Chondrocyte (in vitro differentiated cells): ENCODE measurements at regions not wholly inside any gene's neighbourhood (a gene's known extent, or its start where the extent isn't known, plus 50 kb on each side); places are given as distances from the start of the nearest gene placed in this dataset.

ENCODE experiments used
- DNase-seq: peaks from one replicate; pipeline ENCODE4 v3.0.0; 2021; ENCODE audit warnings: mixed read lengths, low spot score
- H3K27ac Mint-ChIP-seq: one replicate; pipeline ENCODE4 v1.8.0; 2021; ENCODE audit warnings: mild to moderate bottlenecking, moderate library complexity, mixed read lengths; ENCODE audit not compliant: unreplicated experiment
- H3K27me3 Mint-ChIP-seq: 2 replicates; pipeline ENCODE4 v1.8.0; 2021; ENCODE audit warnings: low read depth, mixed read lengths
- H3K36me3 Mint-ChIP-seq: 2 replicates; pipeline ENCODE4 v1.8.0; 2021; ENCODE audit warnings: low read depth, mixed read lengths
- H3K4me1 Mint-ChIP-seq: 2 replicates; pipeline ENCODE4 v1.8.0; 2021; ENCODE audit warnings: low read depth, mild to moderate bottlenecking, mixed read lengths
- H3K4me3 Mint-ChIP-seq: one replicate; pipeline ENCODE4 v1.8.0; 2021; ENCODE audit warnings: mild to moderate bottlenecking, moderate library complexity, mixed read lengths; ENCODE audit not compliant: unreplicated experiment
- H3K9me3 Mint-ChIP-seq: 2 replicates; pipeline ENCODE4 v1.8.0; 2021; ENCODE audit warnings: low read depth, mixed read lengths
- TF ChIP-seq, protein P1 (sequence below): fragments of 200-600 bp; sonication (generic); IDR thresholded peaks from 2 replicates; pipeline ENCODE4 v1.5.0; 2021; ENCODE audit warnings: antibody characterized with exemption, mild to moderate bottlenecking, moderate library complexity

- H3K27me3 Mint-ChIP-seq = peaks cover 2% of the 10 kb centered on the region
- no peaks in the 10 kb centered on the region for H3K4me1 Mint-ChIP-seq
- no peak overlapping the region for H3K27ac Mint-ChIP-seq
- H3K36me3 Mint-ChIP-seq = no peaks in the 10 kb centered on the region
- no peak overlapping the region for H3K4me3 Mint-ChIP-seq
- TF ChIP-seq, protein P1, sequence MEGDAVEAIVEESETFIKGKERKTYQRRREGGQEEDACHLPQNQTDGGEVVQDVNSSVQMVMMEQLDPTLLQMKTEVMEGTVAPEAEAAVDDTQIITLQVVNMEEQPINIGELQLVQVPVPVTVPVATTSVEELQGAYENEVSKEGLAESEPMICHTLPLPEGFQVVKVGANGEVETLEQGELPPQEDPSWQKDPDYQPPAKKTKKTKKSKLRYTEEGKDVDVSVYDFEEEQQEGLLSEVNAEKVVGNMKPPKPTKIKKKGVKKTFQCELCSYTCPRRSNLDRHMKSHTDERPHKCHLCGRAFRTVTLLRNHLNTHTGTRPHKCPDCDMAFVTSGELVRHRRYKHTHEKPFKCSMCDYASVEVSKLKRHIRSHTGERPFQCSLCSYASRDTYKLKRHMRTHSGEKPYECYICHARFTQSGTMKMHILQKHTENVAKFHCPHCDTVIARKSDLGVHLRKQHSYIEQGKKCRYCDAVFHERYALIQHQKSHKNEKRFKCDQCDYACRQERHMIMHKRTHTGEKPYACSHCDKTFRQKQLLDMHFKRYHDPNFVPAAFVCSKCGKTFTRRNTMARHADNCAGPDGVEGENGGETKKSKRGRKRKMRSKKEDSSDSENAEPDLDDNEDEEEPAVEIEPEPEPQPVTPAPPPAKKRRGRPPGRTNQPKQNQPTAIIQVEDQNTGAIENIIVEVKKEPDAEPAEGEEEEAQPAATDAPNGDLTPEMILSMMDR = no peak
- DNase-seq = no peak
- H3K9me3 Mint-ChIP-seq = peaks cover 7% of the 10 kb centered on the region
Measured at GRCh38 chr13:90984756-90985155, 362.7 kb upstream of the MIR17HG start.

DNA sequence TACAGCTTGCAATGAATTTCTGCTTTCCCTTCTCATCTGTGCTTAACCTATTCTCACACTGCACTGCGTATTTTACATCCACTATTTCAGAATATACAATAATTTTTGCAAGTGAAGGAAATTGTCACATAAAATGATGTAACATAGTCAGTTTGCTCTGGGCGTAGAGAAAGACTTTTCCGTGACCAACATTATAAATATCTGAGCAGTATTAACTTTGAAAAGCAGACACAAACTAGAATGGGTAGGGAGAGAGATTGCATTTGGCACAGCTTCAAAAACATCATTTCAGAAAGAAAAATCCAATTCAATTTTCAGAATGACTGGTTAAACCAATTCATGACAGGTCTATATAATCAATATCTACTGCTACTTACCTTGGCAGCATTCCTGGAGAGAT, 352.5 kb upstream of the MIR17HG start:
- Mint-ChIP-seq H3K4me1 (no peaks in the 10 kb centered on the region), H3K36me3 (no peaks in the 10 kb centered on the region), H3K27me3 (peaks cover 1% of the 10 kb centered on the region), H3K4me3 (no peak overlapping the region), H3K9me3 (no peaks in the 10 kb centered on the region), H3K27ac (no peak overlapping the region)
- TF ChIP-seq, protein P1 = no peak
- DNase-seq = no peak

DNA sequence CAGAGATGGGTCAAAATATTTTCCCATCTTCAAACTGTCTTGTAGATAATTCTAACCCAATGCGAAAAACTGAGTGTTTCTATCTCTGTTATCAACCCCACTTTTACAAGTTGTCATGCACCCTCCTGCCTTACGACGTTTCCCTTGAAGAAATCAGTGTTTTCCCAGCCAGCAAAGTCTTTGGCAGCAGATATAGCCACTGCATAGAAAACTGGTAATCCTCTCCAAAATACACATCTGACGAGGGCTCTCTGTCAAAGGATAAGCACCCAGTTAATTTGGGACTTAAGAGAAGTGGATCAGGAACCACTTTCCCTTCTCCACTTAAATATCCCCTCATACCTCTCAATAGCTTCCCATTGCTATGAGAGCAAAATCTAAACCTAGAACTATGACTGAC, 351.9 kb upstream of the MIR17HG start:
- Mint-ChIP-seq H3K27me3 (no peaks in the 10 kb centered on the region), H3K9me3 (no peaks in the 10 kb centered on the region), H3K36me3 (no peaks in the 10 kb centered on the region), H3K4me3 (no peak overlapping the region), H3K27ac (no peak overlapping the region), H3K4me1 (no peaks in the 10 kb centered on the region)
- TF ChIP-seq, protein P1 = no peak
- DNase-seq = no peak

DNA sequence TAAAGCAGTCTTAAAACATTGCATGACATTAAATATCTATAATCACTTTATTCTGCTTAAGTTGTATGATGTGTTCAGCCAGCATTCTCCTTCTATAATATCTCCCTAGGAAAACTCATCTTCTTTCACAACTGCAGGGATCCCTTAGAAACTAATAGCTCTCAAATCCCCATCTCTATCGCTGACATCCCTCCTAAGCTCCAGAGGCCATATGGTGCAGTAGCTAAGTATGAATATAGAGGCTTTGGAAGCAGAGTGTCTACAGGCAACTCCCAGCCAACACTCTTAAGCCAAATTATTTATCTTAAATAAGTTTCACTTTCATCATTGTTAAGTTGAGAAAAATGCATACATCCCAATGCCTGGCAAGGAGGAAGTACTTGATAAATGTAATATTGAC, 349.5 kb upstream of the MIR17HG start:
- H3K36me3 Mint-ChIP-seq = no peaks in the 10 kb centered on the region
- no peaks in the 10 kb centered on the region for H3K4me1 Mint-ChIP-seq
- H3K27me3 Mint-ChIP-seq = no peaks in the 10 kb centered on the region
- no peak overlapping the region for H3K4me3 Mint-ChIP-seq
- no peaks in the 10 kb centered on the region for H3K9me3 Mint-ChIP-seq
- TF ChIP-seq, protein P1 = no peak
- H3K27ac Mint-ChIP-seq = no peak overlapping the region
- no peak for DNase-seq

DNA sequence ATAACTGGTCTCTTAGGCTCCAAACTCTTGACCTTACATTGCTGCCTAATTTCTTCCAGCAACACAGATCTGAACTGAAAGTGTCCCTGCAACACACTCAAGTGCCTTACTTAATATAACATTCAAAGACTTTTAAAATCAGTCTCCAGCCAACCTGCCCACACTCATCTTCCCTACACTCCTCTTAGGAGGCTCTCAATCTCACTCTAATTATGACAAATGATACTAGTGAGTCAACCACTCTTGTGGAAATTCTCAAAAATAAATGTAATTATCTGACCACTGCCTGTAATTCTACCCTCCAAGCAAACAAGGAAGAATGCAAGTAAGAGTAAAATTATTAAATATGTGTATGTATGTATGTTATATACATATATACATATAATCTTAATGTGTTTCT, 348.1 kb upstream of the MIR17HG start:
- H3K36me3 Mint-ChIP-seq = no peaks in the 10 kb centered on the region
- no peaks in the 10 kb centered on the region for H3K9me3 Mint-ChIP-seq
- DNase-seq = no peak
- H3K4me3 Mint-ChIP-seq = no peak overlapping the region
- no peaks in the 10 kb centered on the region for H3K27me3 Mint-ChIP-seq
- H3K27ac Mint-ChIP-seq = no peak overlapping the region
- no peaks in the 10 kb centered on the region for H3K4me1 Mint-ChIP-seq
- TF ChIP-seq, protein P1 = no peak
